Fibroblast of lung (primary cell): ENCODE measurements at regions not wholly inside any gene's neighbourhood (a gene's known extent, or its start where the extent isn't known, plus 50 kb on each side); places are given as distances from the start of the nearest gene placed in this dataset.

Source experiments
- CTCF ChIP-seq, 2 donors: IDR thresholded peaks in 1 of 2; conservative IDR thresholded peaks in 1 of 2; 1 replicate in 1 of 2; 2 replicates in 1 of 2; pipeline ENCODE4 v1.5.1; 2011 to 2012; ENCODE audit warnings: low read length in 2 of 2, control low read depth in 1 of 2, inconsistent platforms in 1 of 2, low read depth in 1 of 2, mild to moderate bottlenecking in 1 of 2
- EZH2 ChIP-seq: IDR thresholded peaks from 2 replicates; pipeline ENCODE4 v1.5.1; 2012; ENCODE audit warnings: low read length, control low read depth, mild to moderate bottlenecking; ENCODE audit errors: missing control alignments

- TF ChIP-seq CTCF (conservative IDR thresholded peaks at IDR 0.05 in 1 of 2, IDR thresholded peaks at IDR 0.05 in 1 of 2; ENCODE audit: low read depth in 1 of 2, low read length in 2 of 2): no peak
- no peak for TF ChIP-seq EZH2
These were observed 108.2 kb downstream of the UQCRFS1 start for GRCh38 chr19:29104605-29105241.
